22Rv1 (cell line): ENCODE measurements at regions not wholly inside any gene's neighbourhood (a gene's known extent, or its start where the extent isn't known, plus 50 kb on each side); places are given as distances from the start of the nearest gene placed in this dataset.

Experiments used
- H3K27ac ChIP-seq: fragments of 450-650 bp; 2 replicates; pipeline ENCODE4 v1.5.1; 2017
- CTCF ChIP-seq: fragments of 450-650 bp; IDR thresholded peaks from 2 replicates; pipeline ENCODE4 v1.5.1; 2017; ENCODE audit warnings: mild to moderate bottlenecking
- ZFX ChIP-seq: fragments of 450-650 bp; IDR thresholded peaks from 2 replicates; pipeline ENCODE4 v1.6.1; 2017; ENCODE audit warnings: antibody characterized with exemption, borderline replicate concordance

- H3K27ac ChIP-seq: no peak overlapping the region
- TF ChIP-seq CTCF (no peak), ZFX (no peak)
Measured at GRCh38 chr2:52253416-52253980, 1221.6 kb upstream of the NRXN1 start.

DNA sequence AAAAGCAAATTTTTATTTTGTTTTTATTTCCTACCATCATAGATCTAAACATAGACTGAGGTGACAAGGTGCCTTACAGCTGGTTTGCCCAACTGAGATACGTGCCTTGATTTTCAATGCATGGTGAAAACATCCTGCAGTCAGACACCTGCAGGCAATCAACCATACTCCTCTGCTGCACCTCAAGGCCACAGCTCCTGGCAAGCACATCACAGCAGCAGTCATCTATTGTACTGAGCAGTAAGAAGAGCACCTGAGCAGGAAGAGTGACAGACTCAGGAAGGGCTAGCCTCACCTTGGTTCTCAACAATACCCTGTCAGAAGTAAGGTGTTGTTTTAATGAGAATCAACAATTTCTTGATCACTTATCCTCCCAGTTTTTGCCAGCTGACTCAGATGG, 1206.8 kb upstream of the NRXN1 start:
- no peak overlapping the region for H3K27ac ChIP-seq
- TF ChIP-seq ZFX (no peak), CTCF (no peak)

DNA sequence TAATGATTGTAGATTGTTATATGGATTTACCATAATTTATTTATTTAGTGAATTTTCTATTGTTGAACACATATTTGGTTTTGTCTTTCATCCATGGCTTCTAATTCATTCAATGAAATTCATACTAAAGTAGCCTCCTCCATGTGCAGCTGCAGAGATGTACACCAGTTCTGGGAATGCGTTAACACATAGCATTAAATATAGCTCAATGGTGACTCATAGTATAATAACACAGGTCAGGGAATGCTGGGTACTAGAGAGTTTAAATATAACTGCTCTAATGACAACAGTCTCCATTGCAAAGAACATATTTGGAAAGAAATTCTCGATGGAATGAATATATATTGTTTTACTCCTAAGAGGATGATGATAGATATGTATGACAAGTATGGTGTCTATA, 1190.2 kb upstream of the NRXN1 start:
- TF ChIP-seq CTCF: no peak
- no peak overlapping the region for H3K27ac ChIP-seq

- no peak overlapping the region for H3K27ac ChIP-seq
- no peak for TF ChIP-seq ZFX
- no peak for TF ChIP-seq CTCF
Measured at GRCh38 chr2:52220393-52220792, 1188.5 kb upstream of the NRXN1 start.

DNA sequence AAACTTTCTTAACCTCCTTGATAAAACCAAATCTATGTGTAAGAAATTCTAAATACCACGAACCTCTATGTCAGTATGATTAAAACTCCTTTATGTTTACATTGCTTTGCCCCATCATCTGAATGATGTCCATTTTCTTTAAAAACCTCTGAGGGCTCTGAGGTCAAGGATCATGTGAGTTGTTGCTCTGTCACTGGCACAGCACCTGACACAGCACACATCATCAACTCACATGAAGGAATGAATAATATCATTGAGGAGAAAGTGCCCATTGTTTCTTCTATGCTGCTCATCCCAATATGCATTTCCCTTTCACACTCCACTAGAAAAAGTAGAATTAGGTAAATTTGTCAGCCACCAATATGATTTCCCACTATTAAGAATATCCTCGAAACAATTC, 1178.7 kb upstream of the NRXN1 start:
- no peak overlapping the region for H3K27ac ChIP-seq
- TF ChIP-seq CTCF (no peak), ZFX (no peak)

DNA sequence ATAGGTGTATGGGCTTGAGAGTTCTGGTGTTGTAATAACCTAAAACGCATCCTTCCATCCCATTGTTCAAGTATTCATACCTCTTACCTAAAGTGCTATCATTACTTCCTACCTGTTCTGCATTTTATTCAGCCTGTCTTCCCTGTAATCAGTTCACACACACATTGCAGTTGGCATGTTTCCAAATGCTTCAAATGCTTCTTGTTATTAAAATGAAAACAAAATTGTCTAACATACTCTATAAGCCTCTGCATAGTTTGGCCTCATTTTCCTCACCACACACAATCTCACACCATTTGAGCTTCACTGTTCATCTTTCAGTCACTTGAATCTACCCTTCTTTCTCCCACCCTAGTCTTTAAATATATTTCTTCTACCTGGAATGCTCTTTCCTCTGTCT, 1178.2 kb upstream of the NRXN1 start:
- TF ChIP-seq ZFX (no peak), CTCF (no peak)
- H3K27ac ChIP-seq: no peak overlapping the region

DNA sequence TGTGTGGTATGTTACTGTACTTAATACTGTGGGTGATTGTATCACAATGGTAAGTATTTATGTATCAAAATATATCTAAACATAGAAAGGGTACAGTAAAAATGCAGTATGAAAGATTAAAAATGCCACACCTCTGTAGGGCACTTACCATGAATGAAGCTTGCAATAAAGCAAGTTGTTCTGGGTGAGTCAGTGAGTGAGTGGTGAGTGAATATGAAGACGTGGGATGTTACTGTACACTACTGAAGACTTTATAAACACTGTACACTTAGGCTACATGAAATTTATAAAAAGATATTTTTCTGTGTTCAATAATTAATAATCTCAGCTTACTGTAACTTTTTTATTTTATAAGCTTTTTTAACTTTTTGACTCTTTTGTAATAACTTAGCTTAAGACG, 1162.4 kb upstream of the NRXN1 start:
- no peak for TF ChIP-seq CTCF
- no peak for TF ChIP-seq ZFX
- H3K27ac ChIP-seq: no peak overlapping the region
